HEK293 (cell line): ENCODE measurements at regions not wholly inside any gene's neighbourhood (a gene's known extent, or its start where the extent isn't known, plus 50 kb on each side); places are given as distances from the start of the nearest gene placed in this dataset.

ENCODE experiments used
- YY1 ChIP-seq: fragments of 450-650 bp; formaldehyde crosslinking; IDR thresholded peaks from 2 replicates; pipeline ENCODE4 v1.5.1; 2018; ENCODE audit warnings: missing biosample characterization, missing genetic modification characterization
- TF ChIP-seq, protein P1 (sequence below): fragments of 450-650 bp; formaldehyde crosslinking; IDR thresholded peaks from 2 replicates; pipeline ENCODE4 v1.5.1; 2016; ENCODE audit warnings: missing biosample characterization, missing genetic modification characterization

GRCh38 chr7:118969370-118969769 lies 744.9 kb downstream of the ANKRD7 start:
- TF ChIP-seq, protein P1, sequence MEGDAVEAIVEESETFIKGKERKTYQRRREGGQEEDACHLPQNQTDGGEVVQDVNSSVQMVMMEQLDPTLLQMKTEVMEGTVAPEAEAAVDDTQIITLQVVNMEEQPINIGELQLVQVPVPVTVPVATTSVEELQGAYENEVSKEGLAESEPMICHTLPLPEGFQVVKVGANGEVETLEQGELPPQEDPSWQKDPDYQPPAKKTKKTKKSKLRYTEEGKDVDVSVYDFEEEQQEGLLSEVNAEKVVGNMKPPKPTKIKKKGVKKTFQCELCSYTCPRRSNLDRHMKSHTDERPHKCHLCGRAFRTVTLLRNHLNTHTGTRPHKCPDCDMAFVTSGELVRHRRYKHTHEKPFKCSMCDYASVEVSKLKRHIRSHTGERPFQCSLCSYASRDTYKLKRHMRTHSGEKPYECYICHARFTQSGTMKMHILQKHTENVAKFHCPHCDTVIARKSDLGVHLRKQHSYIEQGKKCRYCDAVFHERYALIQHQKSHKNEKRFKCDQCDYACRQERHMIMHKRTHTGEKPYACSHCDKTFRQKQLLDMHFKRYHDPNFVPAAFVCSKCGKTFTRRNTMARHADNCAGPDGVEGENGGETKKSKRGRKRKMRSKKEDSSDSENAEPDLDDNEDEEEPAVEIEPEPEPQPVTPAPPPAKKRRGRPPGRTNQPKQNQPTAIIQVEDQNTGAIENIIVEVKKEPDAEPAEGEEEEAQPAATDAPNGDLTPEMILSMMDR (tag by site-specific recombination) = no peak
- no peak for TF ChIP-seq YY1
